Liver (tissue), 8 donors: ENCODE measurements at regions not wholly inside any gene's neighbourhood (a gene's known extent, or its start where the extent isn't known, plus 50 kb on each side); places are given as distances from the start of the nearest gene placed in this dataset.
A peak's percentile ranks its signal among the peaks of the same experiment; 100 is the strongest.

Experiments used
- DNase-seq: peaks from one replicate; pipeline ENCODE4 v3.0.0-alpha.2; 2017; ENCODE audit warnings: low spot score
- H3K27ac ChIP-seq, 2 donors: one replicate each; pipeline ENCODE4 v1.7.0; 2013; ENCODE audit warnings: inconsistent platforms in 2 of 2, low read length in 2 of 2, control low read depth in 1 of 2, low read depth in 1 of 2, mild to moderate bottlenecking in 1 of 2
- H3K27me3 ChIP-seq, 4 donors: one replicate each; pipeline versions ENCODE4 v1.6.1 to v1.7.0; 2013; ENCODE audit warnings: low read length in 3 of 4, inconsistent platforms in 1 of 4, mild to moderate bottlenecking in 1 of 4, moderate library complexity in 1 of 4; ENCODE audit not compliant: control insufficient read depth in 4 of 4, insufficient read depth in 4 of 4
- H3K36me3 ChIP-seq, 4 donors: one replicate each; pipeline versions ENCODE4 v1.6.1 to v1.7.0; 2013; ENCODE audit warnings: low read length in 3 of 4, mild to moderate bottlenecking in 3 of 4, low read depth in 1 of 4, moderate library complexity in 1 of 4; ENCODE audit not compliant: control insufficient read depth in 4 of 4, insufficient read depth in 3 of 4
- H3K4me1 ChIP-seq, 4 donors: one replicate each; pipeline versions ENCODE4 v1.6.1 to v1.7.0; 2013; ENCODE audit warnings: low read length in 3 of 4, mild to moderate bottlenecking in 3 of 4, moderate library complexity in 1 of 4; ENCODE audit not compliant: control insufficient read depth in 4 of 4, insufficient read depth in 4 of 4
- H3K4me3 ChIP-seq, 3 donors: one replicate each; pipeline versions ENCODE4 v1.6.1 to v1.7.0; 2013; ENCODE audit warnings: low read length in 3 of 3, control low read depth in 1 of 3, low read depth in 1 of 3, mild to moderate bottlenecking in 1 of 3
- H3K9ac ChIP-seq, 2 donors: one replicate each; pipeline ENCODE4 v1.7.0; 2013; ENCODE audit warnings: low read length in 2 of 2, mild to moderate bottlenecking in 2 of 2, moderate library complexity in 2 of 2, control low read depth in 1 of 2, low read depth in 1 of 2
- H3K9me3 ChIP-seq, 4 donors: one replicate each; pipeline versions ENCODE4 v1.6.1 to v1.7.0; 2013; ENCODE audit warnings: low read length in 3 of 4; ENCODE audit not compliant: control insufficient read depth in 4 of 4
- EGR1 ChIP-seq, 2 donors: IDR thresholded peaks; 2 replicates each; pipeline ENCODE4 v1.6.1; 2016 to 2018; ENCODE audit warnings: antibody characterized with exemption in 2 of 2, low read depth in 2 of 2
- FOXA1 ChIP-seq: IDR thresholded peaks from 2 replicates; pipeline ENCODE4 v1.6.1; 2016; ENCODE audit warnings: antibody characterized with exemption
- FOXA2 ChIP-seq: IDR thresholded peaks from 2 replicates; pipeline ENCODE4 v1.6.1; 2016; ENCODE audit warnings: antibody characterized with exemption
- GABPA ChIP-seq, 2 donors: IDR thresholded peaks in 1 of 2; conservative IDR thresholded peaks in 1 of 2; 2 replicates each; pipeline ENCODE4 v1.6.1; 2016; ENCODE audit warnings: antibody characterized with exemption in 2 of 2, mild to moderate bottlenecking in 1 of 2, moderate library complexity in 1 of 2
- HNF4A ChIP-seq, 2 donors: conservative IDR thresholded peaks; 2 replicates each; pipeline ENCODE4 v1.6.1; 2016; ENCODE audit warnings: antibody characterized with exemption in 2 of 2, mild to moderate bottlenecking in 2 of 2
- HNF4G ChIP-seq: IDR thresholded peaks from 2 replicates; pipeline ENCODE4 v1.6.1; 2016; ENCODE audit warnings: antibody characterized with exemption
- JUND ChIP-seq, 2 donors: IDR thresholded peaks; 2 replicates each; pipeline ENCODE4 v1.6.1; 2016; ENCODE audit warnings: antibody characterized with exemption in 2 of 2
- NR2F2 ChIP-seq: IDR thresholded peaks from 2 replicates; pipeline ENCODE4 v1.6.1; 2016; ENCODE audit warnings: antibody characterized with exemption
- RAD21 ChIP-seq, 2 donors: IDR thresholded peaks; 2 replicates each; pipeline ENCODE4 v1.6.1; 2016; ENCODE audit warnings: antibody characterized with exemption in 2 of 2, mild to moderate bottlenecking in 2 of 2
- RXRA ChIP-seq, 2 donors: IDR thresholded peaks; 2 replicates each; pipeline ENCODE4 v1.6.1; 2017 to 2018; ENCODE audit warnings: antibody characterized with exemption in 2 of 2, mild to moderate bottlenecking in 1 of 2
- SP1 ChIP-seq: IDR thresholded peaks from 2 replicates; pipeline ENCODE4 v1.6.1; 2018; ENCODE audit warnings: antibody characterized with exemption, mild to moderate bottlenecking
- TAF1 ChIP-seq: conservative IDR thresholded peaks from 2 replicates; pipeline ENCODE4 v1.6.1; 2016; ENCODE audit warnings: antibody characterized with exemption, mild to moderate bottlenecking
- YY1 ChIP-seq: IDR thresholded peaks from 2 replicates; pipeline ENCODE4 v1.6.1; 2016; ENCODE audit warnings: antibody characterized with exemption, mild to moderate bottlenecking
- WGBS: extraction: QIAGEN DNeasy Blood & Tissue Kit; methylation state at CpG from one replicate; pipeline ENCODE4 v1.1.7; 2013; 5-methylcytosine and 5-hydroxymethylcytosine counted together
- TF ChIP-seq, protein P1 (sequence below): IDR thresholded peaks from 2 replicates; pipeline ENCODE4 v1.6.1; 2016; ENCODE audit warnings: antibody characterized with exemption
- TF ChIP-seq, protein P2 (sequence below): IDR thresholded peaks from 2 replicates; pipeline ENCODE4 v1.6.1; 2016; ENCODE audit warnings: antibody characterized with exemption
- TF ChIP-seq, protein P3 (sequence below): IDR thresholded peaks from 2 replicates; pipeline ENCODE4 v1.6.1; 2016; ENCODE audit warnings: antibody characterized with exemption, mild to moderate bottlenecking
- TF ChIP-seq, protein P4 (sequence below): IDR thresholded peaks from 2 replicates; pipeline ENCODE4 v1.6.1; 2016; ENCODE audit warnings: antibody characterized with exemption
- TF ChIP-seq, protein P5 (sequence below): fragments of 150-350 bp; IDR thresholded peaks from 2 replicates; pipeline ENCODE4 v1.5.1; 2017; ENCODE audit warnings: improper control_type of control experiment, low read depth, low read length; ENCODE audit not compliant: missing input control
- donor health status: healthy.
- donor health status: healthy.
- donor health status: healthy.
- donor health status: healthy.
- donor health status: healthy.

DNA sequence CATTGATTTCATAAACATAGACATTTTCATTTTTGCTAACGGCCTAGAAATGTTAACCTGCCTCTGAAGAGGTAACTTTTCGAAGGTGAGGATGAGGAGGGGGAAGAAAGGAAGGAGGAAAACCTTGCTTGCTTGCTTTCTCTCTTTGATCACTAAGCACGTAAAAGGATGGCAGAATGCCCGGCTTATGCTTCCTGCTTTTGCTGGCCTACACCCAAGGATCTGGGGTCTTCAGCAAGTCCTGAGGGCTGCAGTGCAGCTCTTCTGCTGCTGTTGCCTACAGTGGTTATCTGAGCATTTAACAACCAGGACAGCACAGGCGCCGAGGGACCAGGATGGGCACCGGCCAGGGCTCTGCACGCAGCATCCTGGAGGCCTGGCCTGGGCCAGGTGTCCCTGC, 150.8 kb upstream of the TAB2 start:
- no peak for TF ChIP-seq GABPA (IDR thresholded peaks at IDR 0.05 in 1 of 2, conservative IDR thresholded peaks at IDR 0.05 in 1 of 2)
- no peak for DNase-seq
- Histone ChIP-seq H3K27ac (no peak overlapping the region), H3K9ac (no peak overlapping the region), H3K27me3 (no peaks in the 10 kb centered on the region), H3K9me3 (no peaks in the 10 kb centered on the region), H3K4me1 (peaks cover 4 to 21% (median 17%) of the 10 kb centered on the region in 4 donors), H3K4me3 (no peak overlapping the region), H3K36me3 (no peaks in the 10 kb centered on the region)
- WGBS: 68% methylated on average over 8 of the region's 8 CpGs

DNA sequence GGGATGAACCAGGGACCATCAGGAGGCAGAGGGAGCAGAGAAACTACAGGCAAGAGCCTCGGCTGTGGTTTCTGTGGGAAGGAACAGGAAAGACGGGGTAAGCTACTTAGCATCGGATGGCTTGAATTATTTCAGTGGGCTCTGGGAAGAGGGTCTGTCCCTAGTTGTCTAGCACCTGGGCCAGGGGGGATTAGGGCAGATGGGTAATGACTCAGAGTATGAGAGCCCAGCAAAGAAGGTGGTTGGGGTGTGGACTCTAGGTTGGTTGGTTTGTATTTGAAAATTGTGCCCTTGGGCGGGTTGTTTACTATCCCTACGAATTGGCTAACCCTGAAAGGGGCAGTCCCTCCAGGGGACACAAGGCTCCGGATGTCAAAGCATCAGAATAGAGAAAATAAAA, 148.5 kb upstream of the TAB2 start:
- no peak for DNase-seq
- Histone ChIP-seq H3K4me1 (peaks cover 4 to 21% (median 17%) of the 10 kb centered on the region in 4 donors), H3K9me3 (no peaks in the 10 kb centered on the region), H3K4me3 (no peak overlapping the region), H3K36me3 (no peaks in the 10 kb centered on the region), H3K9ac (no peak overlapping the region), H3K27ac (peak overlapping the region; percentile 64 to 85), H3K27me3 (no peaks in the 10 kb centered on the region)
- TF ChIP-seq, protein P1, sequence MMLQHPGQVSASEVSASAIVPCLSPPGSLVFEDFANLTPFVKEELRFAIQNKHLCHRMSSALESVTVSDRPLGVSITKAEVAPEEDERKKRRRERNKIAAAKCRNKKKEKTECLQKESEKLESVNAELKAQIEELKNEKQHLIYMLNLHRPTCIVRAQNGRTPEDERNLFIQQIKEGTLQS: no peak
- no peak for TF ChIP-seq NR2F2
- TF ChIP-seq, protein P2, sequence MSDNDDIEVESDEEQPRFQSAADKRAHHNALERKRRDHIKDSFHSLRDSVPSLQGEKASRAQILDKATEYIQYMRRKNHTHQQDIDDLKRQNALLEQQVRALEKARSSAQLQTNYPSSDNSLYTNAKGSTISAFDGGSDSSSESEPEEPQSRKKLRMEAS: no peak
- TF ChIP-seq, protein P3, sequence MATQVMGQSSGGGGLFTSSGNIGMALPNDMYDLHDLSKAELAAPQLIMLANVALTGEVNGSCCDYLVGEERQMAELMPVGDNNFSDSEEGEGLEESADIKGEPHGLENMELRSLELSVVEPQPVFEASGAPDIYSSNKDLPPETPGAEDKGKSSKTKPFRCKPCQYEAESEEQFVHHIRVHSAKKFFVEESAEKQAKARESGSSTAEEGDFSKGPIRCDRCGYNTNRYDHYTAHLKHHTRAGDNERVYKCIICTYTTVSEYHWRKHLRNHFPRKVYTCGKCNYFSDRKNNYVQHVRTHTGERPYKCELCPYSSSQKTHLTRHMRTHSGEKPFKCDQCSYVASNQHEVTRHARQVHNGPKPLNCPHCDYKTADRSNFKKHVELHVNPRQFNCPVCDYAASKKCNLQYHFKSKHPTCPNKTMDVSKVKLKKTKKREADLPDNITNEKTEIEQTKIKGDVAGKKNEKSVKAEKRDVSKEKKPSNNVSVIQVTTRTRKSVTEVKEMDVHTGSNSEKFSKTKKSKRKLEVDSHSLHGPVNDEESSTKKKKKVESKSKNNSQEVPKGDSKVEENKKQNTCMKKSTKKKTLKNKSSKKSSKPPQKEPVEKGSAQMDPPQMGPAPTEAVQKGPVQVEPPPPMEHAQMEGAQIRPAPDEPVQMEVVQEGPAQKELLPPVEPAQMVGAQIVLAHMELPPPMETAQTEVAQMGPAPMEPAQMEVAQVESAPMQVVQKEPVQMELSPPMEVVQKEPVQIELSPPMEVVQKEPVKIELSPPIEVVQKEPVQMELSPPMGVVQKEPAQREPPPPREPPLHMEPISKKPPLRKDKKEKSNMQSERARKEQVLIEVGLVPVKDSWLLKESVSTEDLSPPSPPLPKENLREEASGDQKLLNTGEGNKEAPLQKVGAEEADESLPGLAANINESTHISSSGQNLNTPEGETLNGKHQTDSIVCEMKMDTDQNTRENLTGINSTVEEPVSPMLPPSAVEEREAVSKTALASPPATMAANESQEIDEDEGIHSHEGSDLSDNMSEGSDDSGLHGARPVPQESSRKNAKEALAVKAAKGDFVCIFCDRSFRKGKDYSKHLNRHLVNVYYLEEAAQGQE: no peak
- no peak for TF ChIP-seq TAF1
- TF ChIP-seq, protein P4, sequence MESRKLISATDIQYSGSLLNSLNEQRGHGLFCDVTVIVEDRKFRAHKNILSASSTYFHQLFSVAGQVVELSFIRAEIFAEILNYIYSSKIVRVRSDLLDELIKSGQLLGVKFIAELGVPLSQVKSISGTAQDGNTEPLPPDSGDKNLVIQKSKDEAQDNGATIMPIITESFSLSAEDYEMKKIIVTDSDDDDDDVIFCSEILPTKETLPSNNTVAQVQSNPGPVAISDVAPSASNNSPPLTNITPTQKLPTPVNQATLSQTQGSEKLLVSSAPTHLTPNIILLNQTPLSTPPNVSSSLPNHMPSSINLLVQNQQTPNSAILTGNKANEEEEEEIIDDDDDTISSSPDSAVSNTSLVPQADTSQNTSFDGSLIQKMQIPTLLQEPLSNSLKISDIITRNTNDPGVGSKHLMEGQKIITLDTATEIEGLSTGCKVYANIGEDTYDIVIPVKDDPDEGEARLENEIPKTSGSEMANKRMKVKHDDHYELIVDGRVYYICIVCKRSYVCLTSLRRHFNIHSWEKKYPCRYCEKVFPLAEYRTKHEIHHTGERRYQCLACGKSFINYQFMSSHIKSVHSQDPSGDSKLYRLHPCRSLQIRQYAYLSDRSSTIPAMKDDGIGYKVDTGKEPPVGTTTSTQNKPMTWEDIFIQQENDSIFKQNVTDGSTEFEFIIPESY: no peak
- TF ChIP-seq, protein P5, sequence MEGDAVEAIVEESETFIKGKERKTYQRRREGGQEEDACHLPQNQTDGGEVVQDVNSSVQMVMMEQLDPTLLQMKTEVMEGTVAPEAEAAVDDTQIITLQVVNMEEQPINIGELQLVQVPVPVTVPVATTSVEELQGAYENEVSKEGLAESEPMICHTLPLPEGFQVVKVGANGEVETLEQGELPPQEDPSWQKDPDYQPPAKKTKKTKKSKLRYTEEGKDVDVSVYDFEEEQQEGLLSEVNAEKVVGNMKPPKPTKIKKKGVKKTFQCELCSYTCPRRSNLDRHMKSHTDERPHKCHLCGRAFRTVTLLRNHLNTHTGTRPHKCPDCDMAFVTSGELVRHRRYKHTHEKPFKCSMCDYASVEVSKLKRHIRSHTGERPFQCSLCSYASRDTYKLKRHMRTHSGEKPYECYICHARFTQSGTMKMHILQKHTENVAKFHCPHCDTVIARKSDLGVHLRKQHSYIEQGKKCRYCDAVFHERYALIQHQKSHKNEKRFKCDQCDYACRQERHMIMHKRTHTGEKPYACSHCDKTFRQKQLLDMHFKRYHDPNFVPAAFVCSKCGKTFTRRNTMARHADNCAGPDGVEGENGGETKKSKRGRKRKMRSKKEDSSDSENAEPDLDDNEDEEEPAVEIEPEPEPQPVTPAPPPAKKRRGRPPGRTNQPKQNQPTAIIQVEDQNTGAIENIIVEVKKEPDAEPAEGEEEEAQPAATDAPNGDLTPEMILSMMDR: no peak
- TF ChIP-seq GABPA (IDR thresholded peaks at IDR 0.05 in 1 of 2, conservative IDR thresholded peaks at IDR 0.05 in 1 of 2): no peak
- no peak for TF ChIP-seq HNF4A (conservative IDR thresholded peaks at IDR 0.05)
- TF ChIP-seq RXRA (IDR thresholded peaks at IDR 0.05): no peak
- TF ChIP-seq EGR1 (IDR thresholded peaks at IDR 0.05; ENCODE audit: low read depth in 2 of 2): no peak
- no peak for TF ChIP-seq SP1
- no peak for TF ChIP-seq YY1
- no peak for TF ChIP-seq FOXA1
- no peak for TF ChIP-seq RAD21 (IDR thresholded peaks at IDR 0.05)
- TF ChIP-seq HNF4G: no peak
- TF ChIP-seq JUND (IDR thresholded peaks at IDR 0.05): no peak
- TF ChIP-seq FOXA2: no peak
- WGBS: 68% methylated on average over 6 of the region's 6 CpGs
